ENCODE measurements at regions not wholly inside any gene's neighbourhood (a gene's known extent, or its start where the extent isn't known, plus 50 kb on each side); places are given as distances from the start of the nearest gene placed in this dataset.

GRCh38 chr6:120108061-120108795, 758.7 kb upstream of the MAN1A1 start:
- TF ChIP-seq ZBTB1 (CRISPR knock-in tag; IDR thresholded peaks at IDR 0.05; ENCODE audit: borderline replicate concordance): no peak
- TF ChIP-seq HNRNPUL1 (IDR thresholded peaks at IDR 0.05; ENCODE audit: low read depth, low read length): no peak
- TF ChIP-seq ZNF205 (CRISPR knock-in tag; IDR thresholded peaks at IDR 0.05): no peak
- no peak for TF ChIP-seq CEBPZ (IDR thresholded peaks at IDR 0.05; ENCODE audit: low read length)
- no peak for TF ChIP-seq ZNF34 (CRISPR knock-in tag; IDR thresholded peaks at IDR 0.05; ENCODE audit: borderline replicate concordance)
- no peak for TF ChIP-seq ZNF275 (CRISPR knock-in tag; IDR thresholded peaks at IDR 0.05; ENCODE audit: borderline replicate concordance)
- no peak for TF ChIP-seq EZH2 (conservative IDR thresholded peaks at IDR 0.05; ENCODE audit: low read depth, low read length)
- no peak for TF ChIP-seq U2AF1 (optimal IDR thresholded peaks at IDR 0.05; ENCODE audit: low read depth, low read length)
- no peak for TF ChIP-seq HNRNPLL (IDR thresholded peaks at IDR 0.05; ENCODE audit: low read depth, low read length, poor library complexity, severe bottlenecking)
